ENCODE measurements at regions not wholly inside any gene's neighbourhood (a gene's known extent, or its start where the extent isn't known, plus 50 kb on each side); places are given as distances from the start of the nearest gene placed in this dataset.

- no peaks in the 10 kb centered on the region for H3K9me3 ChIP-seq (replicated peaks; ENCODE audit: insufficient read depth, low read length)
- H3K4me3 ChIP-seq (ENCODE audit: low read length), result no peak overlapping the region
- no peaks in the 10 kb centered on the region for H3K4me1 ChIP-seq (ENCODE audit: low read length)
- DNase-seq, result peak; percentile 32
- H3K9me2 ChIP-seq (replicated peaks; ENCODE audit: insufficient read depth, low read length), result no peaks in the 10 kb centered on the region
- no peaks in the 10 kb centered on the region for H3K27me3 ChIP-seq (replicated peaks; ENCODE audit: insufficient read depth, low read length)
- no peak overlapping the region for H2AFZ ChIP-seq (ENCODE audit: low read length)
- no peaks in the 10 kb centered on the region for H3F3A ChIP-seq (ENCODE audit: insufficient read depth, low read length)
- no peak overlapping the region for H3K4me2 ChIP-seq (ENCODE audit: low read depth, low read length)
- no peaks in the 10 kb centered on the region for H3K36me3 ChIP-seq (replicated peaks; ENCODE audit: insufficient read depth, low read length)
- no peaks in the 10 kb centered on the region for H3K79me2 ChIP-seq (ENCODE audit: low read length)
- TF ChIP-seq EZH2 (optimal IDR thresholded peaks at IDR 0.05; ENCODE audit: low read depth, low read length) (no peak), EZH2phosphoT487 (IDR thresholded peaks at IDR 0.05; ENCODE audit: low read length) (no peak), CTCF (IDR thresholded peaks at IDR 0.05; ENCODE audit: low read length) (no peak)
- no peak overlapping the region for H3K27ac ChIP-seq (ENCODE audit: low read length)
- H4K20me1 ChIP-seq (ENCODE audit: insufficient read depth, low read length), result no peaks in the 10 kb centered on the region
- H3K9ac ChIP-seq (ENCODE audit: low read length), result no peak overlapping the region
Measured at GRCh38 chr3:87507753-87508152, 231.4 kb upstream of the POU1F1 start.

- H2AFZ ChIP-seq (ENCODE audit: low read length), result no peak overlapping the region
- H3K9me3 ChIP-seq (replicated peaks; ENCODE audit: insufficient read depth, low read length), result no peaks in the 10 kb centered on the region
- no peak overlapping the region for H3K4me2 ChIP-seq (ENCODE audit: low read depth, low read length)
- no peak overlapping the region for H3K27ac ChIP-seq (ENCODE audit: low read length)
- no peaks in the 10 kb centered on the region for H3K36me3 ChIP-seq (replicated peaks; ENCODE audit: insufficient read depth, low read length)
- DNase-seq, result peak; percentile 72
- no peaks in the 10 kb centered on the region for H3K79me2 ChIP-seq (ENCODE audit: low read length)
- H3K9ac ChIP-seq (ENCODE audit: low read length), result no peak overlapping the region
- H3F3A ChIP-seq (ENCODE audit: insufficient read depth, low read length), result no peaks in the 10 kb centered on the region
- no peaks in the 10 kb centered on the region for H3K4me1 ChIP-seq (ENCODE audit: low read length)
- no peaks in the 10 kb centered on the region for H3K27me3 ChIP-seq (replicated peaks; ENCODE audit: insufficient read depth, low read length)
- H3K9me2 ChIP-seq (replicated peaks; ENCODE audit: insufficient read depth, low read length), result no peaks in the 10 kb centered on the region
- H3K4me3 ChIP-seq (ENCODE audit: low read length), result no peak overlapping the region
- H4K20me1 ChIP-seq (ENCODE audit: insufficient read depth, low read length), result no peaks in the 10 kb centered on the region
- no peak for TF ChIP-seq EZH2 (optimal IDR thresholded peaks at IDR 0.05; ENCODE audit: low read depth, low read length)
- peak; percentile 82 for TF ChIP-seq CTCF (IDR thresholded peaks at IDR 0.05; ENCODE audit: low read length)
- no peak for TF ChIP-seq EZH2phosphoT487 (IDR thresholded peaks at IDR 0.05; ENCODE audit: low read length)
Measured at GRCh38 chr3:87503900-87504498, 227.6 kb upstream of the POU1F1 start.

- Histone ChIP-seq H3K36me3 (replicated peaks; ENCODE audit: insufficient read depth, low read length) (no peaks in the 10 kb centered on the region), H3K4me2 (ENCODE audit: low read depth, low read length) (no peak overlapping the region), H3K4me1 (ENCODE audit: low read length) (no peaks in the 10 kb centered on the region), H3K9ac (ENCODE audit: low read length) (no peak overlapping the region), H3K4me3 (ENCODE audit: low read length) (no peak overlapping the region), H3K27me3 (replicated peaks; ENCODE audit: insufficient read depth, low read length) (no peaks in the 10 kb centered on the region), H3K9me3 (replicated peaks; ENCODE audit: insufficient read depth, low read length) (no peaks in the 10 kb centered on the region), H3K27ac (ENCODE audit: low read length) (no peak overlapping the region), H3K9me2 (replicated peaks; ENCODE audit: insufficient read depth, low read length) (0 out of 2 replicates have a peak, but pooled peaks cover 3% of the 10 kb centered on the region), H3F3A (ENCODE audit: insufficient read depth, low read length) (no peaks in the 10 kb centered on the region), H3K79me2 (ENCODE audit: low read length) (no peaks in the 10 kb centered on the region), H2AFZ (ENCODE audit: low read length) (no peak overlapping the region), H4K20me1 (ENCODE audit: insufficient read depth, low read length) (no peaks in the 10 kb centered on the region)
- TF ChIP-seq EZH2phosphoT487 (IDR thresholded peaks at IDR 0.05; ENCODE audit: low read length) (no peak), EZH2 (optimal IDR thresholded peaks at IDR 0.05; ENCODE audit: low read depth, low read length) (no peak), CTCF (IDR thresholded peaks at IDR 0.05; ENCODE audit: low read length) (no peak)
- no peak for DNase-seq
Measured at GRCh38 chr3:87501076-87501475, 224.7 kb upstream of the POU1F1 start.
